AG20443 (cell line): ENCODE measurements at regions not wholly inside any gene's neighbourhood (a gene's known extent, or its start where the extent isn't known, plus 50 kb on each side); places are given as distances from the start of the nearest gene placed in this dataset.

Experiments used
- DNase-seq: peaks from one replicate; pipeline ENCODE4 v3.0.0; 2012; ENCODE audit warnings: low spot score, mixed read lengths

DNA sequence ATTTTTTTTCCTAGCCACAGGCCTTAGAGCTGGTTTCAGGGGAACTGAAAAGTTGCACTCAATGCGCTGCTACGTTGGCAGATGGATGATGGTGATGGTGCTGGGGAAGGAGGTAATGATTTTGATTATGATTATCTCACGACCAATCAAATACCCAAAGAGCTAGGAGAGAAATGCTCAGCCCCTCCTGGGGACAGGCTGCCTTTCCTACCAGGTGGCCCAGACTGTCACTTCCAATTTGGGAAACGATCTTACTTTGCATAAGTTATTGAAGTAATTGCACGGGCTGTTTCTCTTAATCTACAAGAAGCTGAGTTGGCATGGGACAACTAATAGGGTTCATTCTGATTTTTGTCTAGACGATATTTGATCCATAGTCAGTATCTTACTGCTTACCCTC lies 379.7 kb upstream of the EEF2KMT start:
- DNase-seq, result no peak

DNA sequence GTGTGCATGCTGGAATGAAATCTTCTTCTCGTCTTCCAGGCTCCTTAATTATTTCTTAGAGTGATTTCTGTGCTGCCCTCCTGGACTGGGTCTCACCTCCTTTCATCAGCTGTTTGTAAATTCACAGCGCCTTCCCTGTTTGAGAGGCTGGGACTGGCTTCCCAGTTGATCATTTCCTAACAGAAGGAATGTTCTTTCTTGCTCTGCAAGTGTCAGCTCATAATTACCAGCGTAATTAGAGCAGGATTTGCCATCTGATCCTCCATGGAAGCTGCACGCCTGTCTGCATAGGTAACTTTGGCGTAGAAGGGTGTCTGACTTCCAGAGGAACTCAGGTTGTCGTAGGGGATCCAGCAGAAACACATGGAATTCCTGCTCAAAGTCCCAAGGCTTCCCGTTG lies 375.0 kb upstream of the EEF2KMT start:
- no peak for DNase-seq

DNA sequence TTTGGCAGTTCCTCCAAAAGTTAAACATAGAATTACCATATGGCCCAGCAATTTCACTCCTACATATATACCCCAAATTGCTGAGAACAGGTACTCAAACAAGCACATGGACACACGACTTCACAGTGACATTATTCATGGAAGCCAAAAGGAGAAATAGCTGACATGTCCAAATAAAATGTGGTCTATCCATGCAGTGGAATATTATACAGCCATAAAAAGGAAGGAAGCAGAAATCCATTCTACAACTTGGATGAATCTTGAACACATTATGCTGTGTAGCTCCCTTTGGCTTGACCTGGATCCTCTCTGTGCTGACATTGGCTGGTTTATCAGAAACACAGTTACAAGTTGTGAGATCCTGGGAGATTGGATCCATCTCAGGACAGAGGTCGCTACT lies 370.9 kb upstream of the EEF2KMT start:
- no peak for DNase-seq

DNA sequence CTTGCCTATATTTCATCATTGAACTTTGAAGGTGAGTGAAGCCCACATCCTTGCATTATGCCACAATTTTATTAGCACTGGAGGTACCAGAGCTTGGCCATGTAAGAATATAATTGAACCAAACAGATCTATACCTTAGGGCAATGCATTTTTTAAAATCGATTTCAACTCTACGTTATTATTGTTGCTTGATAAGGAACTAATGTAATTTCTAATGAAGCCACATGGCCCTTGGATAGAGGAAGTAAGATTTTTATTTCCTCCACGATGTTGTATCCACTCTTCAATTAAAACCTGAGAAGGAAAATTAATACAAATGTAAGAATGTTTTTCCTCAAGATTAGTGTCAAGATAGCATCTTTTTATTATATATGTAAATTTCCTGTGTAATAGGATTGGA lies 370.0 kb upstream of the EEF2KMT start:
- DNase-seq, result no peak

DNA sequence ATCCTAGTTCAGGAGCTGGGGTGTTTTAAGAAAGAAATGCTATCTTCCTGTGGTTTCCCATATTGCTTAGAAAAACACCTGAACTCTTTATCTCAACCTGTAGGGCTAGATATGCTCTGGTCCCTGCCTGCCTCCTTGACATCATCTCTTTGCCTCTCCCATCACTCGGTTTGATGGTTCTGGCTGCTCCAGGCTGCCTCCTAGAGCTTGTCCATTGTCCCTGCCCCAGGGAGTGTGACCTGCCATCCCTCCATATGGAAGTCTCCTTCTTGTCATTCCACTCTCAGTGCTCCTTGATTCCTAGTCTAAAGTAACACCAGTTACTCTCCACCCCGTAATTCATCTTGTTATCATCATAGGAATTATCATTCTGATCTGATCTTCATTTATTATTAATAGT lies 369.0 kb upstream of the EEF2KMT start:
- no peak for DNase-seq

DNA sequence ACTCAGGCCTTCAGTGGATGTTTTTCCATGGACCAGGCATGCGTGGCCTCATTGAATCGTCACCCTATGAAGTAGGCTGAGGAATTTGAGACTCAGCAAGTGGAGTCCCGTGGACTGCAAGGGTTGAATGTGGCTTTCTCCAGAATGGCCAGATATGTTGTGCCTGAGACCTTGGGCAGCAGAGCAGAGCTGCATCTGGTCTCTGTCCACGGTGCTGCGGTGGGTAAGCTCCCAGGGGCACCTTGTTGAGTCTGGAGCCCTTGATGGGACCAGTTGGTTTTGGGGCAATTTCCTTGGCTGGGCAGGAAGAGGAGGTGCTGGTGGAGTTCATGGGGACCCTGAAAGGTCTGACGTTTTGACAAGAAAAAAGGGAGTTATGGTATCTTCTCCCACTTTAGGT lies 368.1 kb upstream of the EEF2KMT start:
- no peak for DNase-seq

DNA sequence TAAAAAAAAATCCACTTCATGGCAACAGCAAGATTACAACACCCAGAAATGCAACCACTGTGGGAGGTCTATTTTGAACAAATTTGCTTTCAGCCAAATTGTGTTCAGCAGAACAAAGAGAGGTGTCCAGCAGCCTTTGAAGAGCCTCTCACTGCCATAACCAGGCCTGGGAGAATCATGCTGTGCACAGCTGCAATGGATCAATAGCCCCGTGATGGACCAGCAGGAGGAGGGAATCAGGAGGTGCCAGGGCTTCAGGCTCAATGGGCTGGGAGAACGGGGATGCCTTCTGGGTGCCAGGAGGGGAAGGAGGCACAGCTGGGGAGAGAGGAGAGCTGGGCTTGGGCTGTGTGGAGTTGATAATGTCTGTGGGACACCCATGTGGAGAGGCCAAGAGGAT lies 366.2 kb upstream of the EEF2KMT start:
- no peak for DNase-seq

DNA sequence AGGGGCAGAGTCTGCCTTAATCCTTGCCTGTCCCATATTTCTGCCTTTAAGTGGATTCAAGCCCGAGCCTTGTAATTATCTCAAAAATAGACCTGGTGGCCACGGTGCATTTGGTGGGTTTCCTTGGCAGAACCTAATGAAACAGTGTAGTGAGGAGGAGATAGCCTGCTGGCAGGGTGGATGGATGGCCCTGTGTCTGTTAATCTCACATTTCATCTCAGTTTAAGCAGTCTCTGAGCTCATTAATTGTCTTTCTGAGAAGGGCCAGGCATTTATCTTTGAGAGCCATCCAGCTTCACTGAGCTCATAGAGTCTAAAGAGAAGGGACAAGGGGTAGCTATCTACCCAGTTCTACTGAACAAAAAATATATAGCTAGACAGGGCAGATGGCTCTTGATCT lies 364.0 kb upstream of the EEF2KMT start:
- no peak for DNase-seq

DNA sequence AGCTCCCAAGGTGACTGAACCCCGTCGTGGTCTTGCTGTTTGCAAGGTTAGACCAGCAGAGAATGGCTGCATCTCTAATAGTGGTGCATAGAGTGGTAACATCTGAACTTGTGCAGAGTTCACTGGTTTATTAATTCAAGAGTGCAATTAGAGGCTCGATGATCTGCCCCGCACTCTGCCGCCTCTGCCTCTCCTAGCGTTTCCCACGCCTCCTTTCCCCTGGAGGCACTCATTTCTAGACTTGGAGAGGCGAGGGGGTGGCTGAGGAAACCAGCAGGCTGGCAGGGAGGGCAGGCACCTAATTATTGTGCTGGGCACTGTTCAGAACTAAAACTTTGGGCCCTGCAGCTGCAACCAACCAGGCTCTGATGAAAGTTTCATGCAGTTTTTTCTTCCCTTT lies 363.5 kb upstream of the EEF2KMT start:
- DNase-seq, result no peak

DNA sequence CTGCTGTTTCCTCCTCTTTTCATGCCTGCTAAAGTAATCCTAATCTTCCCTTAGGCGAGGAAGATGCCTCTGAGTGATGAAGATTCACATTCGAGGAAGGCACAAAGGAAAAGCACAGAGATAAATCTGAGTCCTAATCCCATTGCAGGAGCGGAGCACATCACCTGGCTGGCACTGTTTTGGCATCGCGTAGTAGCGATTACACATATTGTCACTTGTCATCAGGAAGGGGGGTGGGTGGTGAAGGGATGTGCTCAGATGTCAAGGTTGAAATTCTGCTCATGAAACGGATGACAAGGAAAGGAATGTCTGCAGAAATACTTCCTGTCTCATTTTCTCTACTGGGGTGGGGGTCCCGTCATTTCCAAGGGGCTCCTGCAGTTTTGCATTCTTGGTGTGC lies 363.1 kb upstream of the EEF2KMT start:
- no peak for DNase-seq

DNA sequence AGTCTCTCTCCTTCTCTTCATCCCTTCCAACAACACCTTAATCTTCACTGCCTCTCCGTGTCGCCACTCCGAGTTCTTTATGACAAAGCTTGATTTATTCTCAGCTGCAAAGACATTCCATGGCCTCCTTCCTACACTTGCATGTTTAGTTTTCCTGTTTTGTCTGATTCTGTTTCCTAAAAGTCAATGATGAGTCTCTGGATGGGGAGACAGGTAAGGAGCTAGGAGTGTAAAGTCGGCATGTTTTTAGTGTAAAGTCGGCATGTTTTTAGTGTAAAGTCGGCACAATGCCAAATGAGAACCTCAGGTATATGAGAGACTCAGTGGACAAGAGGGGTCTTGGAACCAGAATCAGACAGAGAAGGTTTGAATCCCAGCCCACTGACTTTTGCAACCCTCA lies 362.3 kb upstream of the EEF2KMT start:
- no peak for DNase-seq

DNA sequence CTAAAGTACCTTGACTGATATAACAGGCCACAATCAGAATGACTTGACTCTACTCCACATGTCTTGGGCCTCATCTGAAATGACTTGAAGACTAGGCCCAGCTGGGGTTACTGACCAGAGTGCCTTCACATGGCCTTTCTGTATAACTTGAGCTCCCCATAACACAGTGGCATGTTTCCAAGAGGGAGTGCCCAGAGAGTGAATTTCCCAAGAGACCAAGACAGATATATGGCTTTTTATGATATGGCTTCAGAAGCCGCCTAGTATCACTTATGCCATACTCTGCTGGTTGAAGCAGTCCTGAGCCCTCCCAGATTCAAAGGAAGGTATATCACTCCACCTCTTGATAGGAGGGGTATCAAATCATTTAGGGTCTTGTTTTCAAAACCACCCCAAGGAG lies 357.5 kb upstream of the EEF2KMT start:
- no peak for DNase-seq

DNA sequence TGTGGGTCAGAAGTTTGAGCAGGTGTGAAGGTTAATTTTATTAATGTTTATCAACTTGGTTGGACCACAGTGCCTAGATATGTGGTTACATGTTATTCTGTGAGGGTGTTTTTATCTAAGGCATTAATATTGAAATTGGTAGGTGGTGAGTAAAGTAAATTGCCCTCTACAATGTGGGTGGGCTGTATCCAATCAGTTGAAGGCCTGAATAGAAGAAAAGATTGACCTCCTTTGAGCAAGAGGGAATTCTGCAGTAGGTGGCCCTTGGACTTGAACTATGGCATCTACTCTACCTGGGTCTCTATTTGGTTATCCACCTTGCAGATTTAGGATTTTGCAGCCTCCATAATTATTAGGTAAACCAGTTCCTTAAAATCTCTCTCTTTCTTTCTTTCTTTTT lies 356.8 kb upstream of the EEF2KMT start:
- no peak for DNase-seq

DNA sequence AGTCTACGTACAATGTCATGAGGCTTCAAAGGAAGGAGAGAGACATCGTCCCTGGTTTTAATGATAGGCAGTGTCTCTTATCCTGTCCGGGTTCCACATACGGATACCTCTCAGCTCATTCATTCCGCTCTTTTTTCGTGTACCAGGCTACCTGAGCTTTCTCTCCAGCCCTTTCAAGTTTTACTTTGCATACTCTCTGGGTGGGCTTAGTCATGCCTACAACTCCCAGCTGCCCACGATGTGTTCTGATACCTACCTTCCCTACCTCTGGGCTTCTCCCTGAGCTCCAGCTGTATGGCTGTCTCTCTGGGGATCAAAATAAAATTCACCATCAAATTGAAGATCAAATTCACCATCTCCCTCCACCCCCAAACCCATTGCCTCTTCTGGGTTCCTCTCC lies 354.0 kb upstream of the EEF2KMT start:
- DNase-seq, result no peak

DNA sequence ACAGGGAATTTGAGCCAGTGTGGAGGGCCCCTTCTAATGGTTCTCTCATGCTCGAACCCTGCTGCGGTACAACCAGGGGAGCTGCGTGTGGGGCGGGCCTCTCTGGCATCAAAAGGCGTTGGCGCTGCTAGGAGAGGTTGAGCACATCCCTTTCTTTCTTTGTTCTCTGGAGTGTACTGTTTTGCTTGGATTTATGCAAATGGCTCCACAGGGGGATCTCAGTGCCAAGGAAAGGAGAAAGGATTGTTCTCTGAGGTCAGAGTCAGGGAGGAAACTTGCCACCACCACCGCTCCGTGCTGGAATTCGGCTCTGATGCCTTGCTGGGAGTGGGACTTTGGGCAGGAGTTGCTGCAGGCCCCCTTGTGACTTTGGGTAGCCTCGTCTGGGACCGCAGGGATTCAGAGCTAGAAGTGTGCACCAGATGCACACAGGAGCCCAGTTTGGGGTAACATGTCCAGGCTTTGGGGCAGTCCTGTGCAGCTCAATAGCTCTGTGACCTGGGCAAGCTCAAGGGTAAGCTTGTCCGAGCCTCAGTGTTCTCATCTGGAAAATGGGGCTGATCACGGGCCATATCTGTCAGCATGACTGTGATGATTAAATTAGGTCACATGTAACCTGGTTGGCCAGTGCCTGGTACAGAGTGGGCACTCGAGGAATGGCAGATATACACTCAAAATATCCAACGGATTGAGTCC lies 353.0 kb upstream of the EEF2KMT start:
- no peak for DNase-seq

DNA sequence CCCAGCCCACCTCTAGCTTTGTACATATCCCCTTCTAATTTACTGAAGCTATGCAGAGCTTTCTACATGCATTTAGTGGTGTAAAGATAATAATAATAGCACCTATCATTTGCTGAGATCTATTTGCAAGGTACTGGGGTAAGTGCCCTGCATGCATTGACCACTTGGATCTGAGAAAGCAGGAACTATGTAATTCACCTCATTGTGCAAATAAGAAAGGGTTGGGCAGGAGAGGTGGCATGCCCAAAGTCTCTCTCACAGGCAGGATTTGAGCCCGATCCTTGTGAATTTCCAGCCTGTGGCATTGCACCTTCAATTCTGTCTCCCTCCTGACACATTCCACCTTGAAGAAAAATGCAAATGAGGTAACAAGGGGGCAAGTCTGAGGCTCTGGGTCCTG lies 352.3 kb upstream of the EEF2KMT start:
- no peak for DNase-seq

DNA sequence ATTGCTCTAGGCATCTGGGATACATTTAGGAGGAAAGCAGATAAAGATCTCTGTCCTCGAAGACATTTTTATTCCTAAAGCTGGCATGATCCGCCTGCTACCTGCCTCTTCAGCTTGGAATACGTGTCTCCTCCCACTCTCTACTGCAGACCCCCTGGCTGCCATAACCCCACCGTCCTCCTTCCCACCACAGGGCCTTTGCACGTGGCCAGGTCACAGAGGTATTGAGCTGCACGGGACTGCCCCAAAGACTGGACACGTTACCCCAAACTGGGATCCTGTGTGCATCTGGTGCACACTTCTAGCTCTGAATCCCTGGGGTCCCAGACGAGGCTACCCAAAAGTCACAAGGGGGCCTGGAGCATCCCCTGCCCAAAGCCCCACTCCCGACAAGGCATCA lies 351.2 kb upstream of the EEF2KMT start:
- no peak for DNase-seq

DNA sequence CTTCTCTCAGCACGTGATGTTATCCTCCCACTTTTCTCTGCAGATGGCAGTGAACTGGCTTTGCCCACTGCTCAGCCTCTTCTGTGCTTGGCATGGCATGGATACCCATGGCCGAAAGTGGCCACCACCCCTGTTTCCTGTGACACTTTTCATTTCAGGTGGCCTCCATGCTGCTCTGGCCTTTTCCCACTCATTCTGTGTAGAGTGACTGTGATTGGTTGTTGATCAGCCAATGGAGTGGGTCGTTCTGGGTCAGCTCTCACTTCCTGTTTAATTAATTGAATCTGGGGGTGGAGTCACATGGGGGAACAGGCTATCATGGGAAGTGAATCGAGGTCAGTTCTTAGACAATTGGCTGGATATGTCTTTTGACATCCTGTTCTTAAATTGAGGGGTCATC lies 350.1 kb upstream of the EEF2KMT start:
- no peak for DNase-seq

DNA sequence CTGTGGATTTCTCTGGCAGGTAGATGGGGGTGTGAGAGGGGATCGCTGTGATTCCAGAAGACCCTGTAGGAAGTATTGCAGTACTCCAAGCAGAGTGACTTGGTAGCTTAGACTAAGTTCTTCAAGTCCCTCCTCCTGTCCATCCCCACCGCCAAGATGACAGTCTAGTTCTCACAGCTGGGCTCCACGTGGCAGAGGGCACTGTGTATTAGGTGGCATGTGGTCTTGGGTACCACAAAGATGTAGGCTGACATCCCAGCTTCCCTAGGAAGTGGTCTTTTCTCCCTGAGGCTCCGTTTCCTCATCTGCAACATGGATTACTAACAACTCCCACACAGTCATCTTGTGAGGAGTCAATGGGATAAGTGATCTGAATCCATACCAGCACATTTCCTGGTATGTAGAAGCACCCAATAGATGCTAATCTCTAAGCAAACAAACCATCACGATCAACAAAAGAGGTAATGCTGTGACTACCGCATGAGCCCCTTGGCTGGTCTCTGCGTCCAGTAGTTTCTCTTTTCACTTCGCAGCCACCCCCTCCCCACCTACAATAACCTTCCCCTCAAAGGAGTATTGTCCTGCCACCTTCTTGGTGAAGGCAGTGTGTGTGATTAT lies 349.1 kb upstream of the EEF2KMT start:
- DNase-seq, result no peak

DNA sequence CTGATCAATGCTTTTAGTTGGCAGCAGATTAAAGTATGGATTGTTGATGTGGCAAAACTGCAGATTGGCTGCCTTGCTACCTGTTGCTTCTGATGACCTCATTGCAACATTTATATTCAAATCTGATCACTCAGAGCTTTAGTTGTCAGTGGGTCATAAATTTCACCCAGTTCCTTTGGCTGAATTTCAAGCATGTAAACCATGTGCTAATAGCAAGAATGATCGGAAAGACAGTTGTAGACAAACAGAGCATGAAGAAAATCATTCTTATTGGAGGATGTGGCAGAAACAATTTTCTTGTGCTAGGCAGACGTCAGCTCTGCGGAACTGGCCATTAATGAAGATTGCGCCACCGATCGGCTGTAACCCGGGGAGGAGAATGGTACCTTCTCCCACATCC lies 346.6 kb upstream of the EEF2KMT start:
- DNase-seq, result no peak

DNA sequence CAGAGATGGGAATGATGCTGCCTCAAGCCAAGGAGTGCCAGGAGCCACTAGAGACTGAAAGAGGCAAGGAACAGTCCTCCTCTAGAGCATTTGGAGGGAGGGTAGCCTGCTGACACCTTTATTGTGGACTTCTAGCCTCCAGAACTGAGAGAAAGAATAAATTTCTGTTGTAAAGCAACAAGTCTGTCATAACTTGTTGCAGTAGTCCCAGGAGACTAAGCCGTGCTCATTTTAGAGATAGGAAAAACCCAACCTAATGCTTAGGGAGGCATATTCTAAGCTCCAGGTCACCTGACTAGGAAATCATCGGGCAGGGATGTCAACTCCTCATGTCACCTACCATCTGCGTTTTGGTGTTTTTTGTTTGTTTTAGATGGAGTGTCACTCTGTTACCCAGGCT lies 345.4 kb upstream of the EEF2KMT start:
- DNase-seq, result no peak

DNA sequence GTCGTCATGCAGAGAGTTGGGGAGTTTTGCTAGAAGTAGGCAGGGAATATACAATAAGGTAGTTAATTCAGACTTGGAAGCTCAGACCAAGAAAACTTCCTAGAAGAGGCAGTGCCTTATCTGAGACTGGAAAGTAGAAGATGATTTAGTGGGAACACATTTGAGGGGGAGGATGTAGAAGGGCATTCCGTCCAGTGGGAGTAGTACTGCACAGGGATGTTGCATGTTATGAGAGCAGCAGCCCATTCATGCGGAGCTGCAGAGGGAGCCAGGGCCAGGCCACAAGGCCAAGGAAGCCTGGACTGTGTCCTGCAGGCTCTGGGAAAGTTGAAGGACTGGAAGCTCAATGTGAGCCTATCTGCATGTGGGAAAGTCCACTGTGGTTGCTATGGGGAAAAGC lies 344.5 kb upstream of the EEF2KMT start:
- no peak for DNase-seq

DNA sequence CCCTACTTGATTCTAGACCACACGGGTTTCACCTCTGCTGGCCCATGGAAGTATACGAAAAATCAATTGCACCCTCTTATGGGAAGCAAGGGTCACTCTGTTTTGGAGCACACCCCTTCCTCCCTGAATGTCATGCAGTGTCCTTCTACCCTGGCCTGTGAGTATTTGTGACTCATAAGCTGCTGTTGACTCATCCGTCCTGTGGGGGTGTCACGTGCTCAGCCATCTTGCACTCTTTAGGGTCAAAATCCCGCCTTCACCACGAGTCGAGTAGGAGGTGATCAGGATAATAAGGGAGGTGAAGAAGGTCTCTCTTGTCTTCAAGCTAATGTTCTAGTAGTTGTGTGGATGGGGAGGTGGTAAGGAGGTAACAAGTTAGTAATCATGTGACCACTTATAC lies 341.0 kb upstream of the EEF2KMT start:
- DNase-seq, result no peak

DNA sequence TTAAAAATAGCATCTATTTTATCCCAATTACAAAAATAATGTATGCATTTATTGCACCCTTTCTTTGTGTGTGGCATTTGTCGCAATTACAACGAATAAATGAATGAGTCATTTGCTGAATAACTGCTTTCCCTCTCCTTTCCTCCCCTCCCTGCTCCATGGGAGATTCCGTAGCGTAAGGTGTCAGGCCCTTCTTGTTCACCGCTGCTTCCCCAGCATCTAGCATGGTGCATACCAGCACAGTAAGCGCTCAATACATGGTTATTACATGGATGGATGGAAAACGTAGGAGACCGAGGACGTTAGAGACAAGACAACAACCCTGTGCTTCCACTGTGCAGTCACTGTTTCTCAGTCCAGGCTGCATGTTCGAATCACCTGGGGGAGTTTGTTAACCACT lies 336.0 kb upstream of the EEF2KMT start:
- no peak for DNase-seq
